ENCODE measurements at regions not wholly inside any gene's neighbourhood (a gene's known extent, or its start where the extent isn't known, plus 50 kb on each side); places are given as distances from the start of the nearest gene placed in this dataset.

- no peak overlapping the region for H3K9ac ChIP-seq (ENCODE audit: low read depth, low read length)
- no peak overlapping the region for H2AK9ac ChIP-seq (replicated peaks; ENCODE audit: low read depth, low read length, poor library complexity)
- POLR2A ChIA-PET (ENCODE audit: unreplicated experiment), result no interaction called here
- no peaks in the 10 kb centered on the region for H4K20me1 ChIP-seq (ENCODE audit: insufficient read depth, low read length)
- H2BK120ac ChIP-seq (ENCODE audit: low read depth, low read length), result no peak overlapping the region
- CTCF ChIA-PET, result no interaction called here
- no peak overlapping the region for H2BK5ac ChIP-seq (ENCODE audit: low read depth, low read length, poor library complexity, severe bottlenecking)
- no peak for ATAC-seq (ENCODE audit: low read depth)
- WGBS, 2 experiments (ENCODE audit: extremely low coverage in 2 of 2, insufficient read length in 1 of 2), result no CpG with 5 or more reads among the region's 6 CpGs
- no peak overlapping the region for H3K56ac ChIP-seq (ENCODE audit: extremely low read depth, insufficient read depth, low read length)
- no peaks in the 10 kb centered on the region for H3K27me3 ChIP-seq (ENCODE audit: control insufficient read depth, insufficient read depth, low read length)
- no peak overlapping the region for H3K4me3 ChIP-seq (ENCODE audit: insufficient read depth, low read depth, low read length)
- H3K4me1 ChIP-seq (ENCODE audit: control insufficient read depth, insufficient read depth, low read length), result no peaks in the 10 kb centered on the region
- H2AK5ac ChIP-seq (ENCODE audit: low read depth, low read length), result no peak overlapping the region
- H3K79me1 ChIP-seq (ENCODE audit: low read depth in 1 of 2, low read length in 2 of 2), result no peaks in the 10 kb centered on the region
- no peak overlapping the region for H2BK15ac ChIP-seq (ENCODE audit: low read depth, low read length)
- H3K9me3 ChIP-seq (ENCODE audit: control insufficient read depth, insufficient read depth, low read length), result no peaks in the 10 kb centered on the region
- H4K8ac ChIP-seq (ENCODE audit: low read depth in 2 of 2, low read length in 2 of 2), result no peak overlapping the region
- H3K18ac ChIP-seq (ENCODE audit: low read depth, low read length), result no peak overlapping the region
- H3K23ac ChIP-seq (ENCODE audit: low read depth, low read length), result no peak overlapping the region
- H3K9me1 ChIP-seq (ENCODE audit: insufficient read depth, low read length), result no peaks in the 10 kb centered on the region
- no peak overlapping the region for H3K4me2 ChIP-seq (ENCODE audit: low read depth, low read length)
- dilution Hi-C loops (cut with HindIII; ENCODE audit: low sequenced_read_pairs, unreplicated experiment), result no loop called here
- H4K91ac ChIP-seq (ENCODE audit: insufficient read depth, low read depth, low read length), result no peak overlapping the region
- TF ChIP-seq RCOR1 (IDR thresholded peaks at IDR 0.05; ENCODE audit: insufficient replicate concordance, low read length) (no peak), CTCF (conservative IDR thresholded peaks at IDR 0.05; ENCODE audit: low read depth, low read length) (no peak)
- intact Hi-C loops (cut with micrococcal nuclease), result no loop called here
- BruUV-seq (replicated peaks), result no TSS peak
- DNase-seq, result no peak
- H2AFZ ChIP-seq (replicated peaks; ENCODE audit: low read length, poor library complexity), result no peak overlapping the region
- no peak overlapping the region for H3K4ac ChIP-seq (ENCODE audit: low read depth, low read length)
- no peaks in the 10 kb centered on the region for H3K36me3 ChIP-seq (ENCODE audit: control insufficient read depth, insufficient read depth, low read length)
- H2BK20ac ChIP-seq (ENCODE audit: low read depth, low read length), result no peak overlapping the region
- in situ Hi-C loops (cut with MboI; ENCODE audit: low sequenced_read_pairs), result no loop called here
- H3K14ac ChIP-seq (replicated peaks; ENCODE audit: low read depth, low read length), result no peak overlapping the region
- no peak overlapping the region for H4K5ac ChIP-seq (ENCODE audit: low read depth, low read length)
- no peak overlapping the region for H3K27ac ChIP-seq (ENCODE audit: insufficient read depth, low read length)
Observed at GRCh38 chr9:27853529-27853928, 280.2 kb upstream of the C9orf72 start.
